WI38 (cell line): ENCODE measurements at regions not wholly inside any gene's neighbourhood (a gene's known extent, or its start where the extent isn't known, plus 50 kb on each side); places are given as distances from the start of the nearest gene placed in this dataset.

ENCODE experiments used
- H3K4me3 ChIP-seq: 2 replicates; pipeline ENCODE4 v1.5.1; 2011; ENCODE audit warnings: low read depth, mild to moderate bottlenecking, control low read depth, low read length
- CTCF ChIP-seq: IDR thresholded peaks from 2 replicates; pipeline ENCODE4 v1.5.1; 2012; ENCODE audit warnings: low read depth, mild to moderate bottlenecking, control low read depth, low read length

DNA sequence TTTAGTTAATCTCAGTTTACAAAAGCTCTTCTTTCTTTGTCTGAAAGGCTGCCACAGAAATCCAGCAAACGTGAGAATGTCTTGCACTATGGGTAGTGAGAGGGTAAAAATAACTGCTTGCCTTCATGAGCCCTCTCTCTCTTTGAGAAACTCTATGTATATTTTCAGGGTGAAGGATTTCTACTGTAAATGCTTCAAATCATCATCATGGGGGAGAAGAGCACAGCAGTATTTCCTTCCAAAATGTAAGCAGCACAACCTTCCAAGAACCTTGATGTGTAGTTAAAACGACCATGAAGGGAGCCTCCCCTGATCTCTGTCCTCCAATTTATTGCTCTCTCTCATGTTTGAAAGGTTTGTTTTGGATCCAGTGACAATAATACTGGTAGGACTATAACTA lies 141.3 kb upstream of the CENPW start:
- no peak for TF ChIP-seq CTCF
- no peak overlapping the region for H3K4me3 ChIP-seq

- TF ChIP-seq CTCF = no peak
- no peak overlapping the region for H3K4me3 ChIP-seq
These were observed 140.4 kb upstream of the CENPW start for GRCh38 chr6:126199466-126199865.

- H3K4me3 ChIP-seq = no peak overlapping the region
- no peak for TF ChIP-seq CTCF
These were observed 137.2 kb upstream of the CENPW start for GRCh38 chr6:126202707-126203106.

DNA sequence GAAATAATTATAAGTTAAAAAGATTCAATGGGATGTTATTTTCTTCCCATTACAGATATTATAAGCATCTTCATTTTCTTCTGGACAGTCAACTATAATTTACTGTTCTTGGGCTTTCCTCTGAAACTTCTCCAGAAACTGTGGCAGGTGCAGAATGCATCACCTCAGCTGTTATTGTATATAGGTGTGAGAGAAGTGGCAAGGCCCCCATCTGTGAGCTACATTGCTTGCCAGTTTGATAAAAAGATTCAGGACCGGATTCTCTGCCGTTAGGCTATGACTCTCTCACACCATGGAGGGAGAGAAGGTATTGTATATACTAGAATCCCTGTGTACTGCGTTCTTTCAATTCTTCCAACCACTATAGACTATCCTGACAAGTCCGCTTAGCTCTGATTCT lies 135.8 kb upstream of the CENPW start:
- TF ChIP-seq CTCF = no peak
- no peak overlapping the region for H3K4me3 ChIP-seq

GRCh38 chr6:126204598-126204997 lies 135.3 kb upstream of the CENPW start:
- no peak for TF ChIP-seq CTCF
- no peak overlapping the region for H3K4me3 ChIP-seq

GRCh38 chr6:126206504-126207246 lies 133.2 kb upstream of the CENPW start:
- TF ChIP-seq CTCF = no peak
- H3K4me3 ChIP-seq = no peak overlapping the region

DNA sequence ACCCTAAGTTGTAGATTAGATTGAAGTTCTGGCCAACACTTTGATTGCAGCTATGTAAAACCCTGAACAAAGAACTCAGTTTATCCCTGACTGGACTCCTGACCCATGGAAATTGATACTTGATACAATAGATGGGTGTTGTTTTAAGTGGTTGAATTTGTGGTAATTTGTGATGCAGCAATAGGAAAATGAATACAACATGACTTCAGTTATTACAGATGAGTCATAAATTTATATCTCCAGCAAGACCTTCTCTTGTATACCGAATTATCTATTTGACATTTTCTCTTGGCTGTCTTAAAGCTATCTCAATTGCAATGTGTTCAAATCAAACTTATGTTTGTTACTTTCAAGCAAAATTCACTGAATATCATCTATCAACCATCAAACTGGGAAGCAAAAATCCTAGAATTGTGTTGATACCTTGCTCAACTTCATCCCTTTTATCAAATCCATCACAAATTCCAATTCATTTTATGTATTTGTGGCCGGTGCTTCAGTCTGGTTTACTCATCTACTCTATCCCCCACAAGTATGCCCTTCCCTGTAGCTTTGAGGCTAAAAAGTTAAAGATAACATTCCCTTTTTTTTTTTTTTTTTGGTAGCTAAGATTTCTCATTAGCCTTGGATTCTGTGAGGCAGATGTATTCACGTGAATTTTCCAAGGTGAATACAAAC lies 129.4 kb upstream of the CENPW start:
- no peak for TF ChIP-seq CTCF
- no peak overlapping the region for H3K4me3 ChIP-seq
